Caco-2 (cell line): ENCODE measurements at regions not wholly inside any gene's neighbourhood (a gene's known extent, or its start where the extent isn't known, plus 50 kb on each side); places are given as distances from the start of the nearest gene placed in this dataset.

Source experiments
- BruUV-seq: library from RNA; stranded (reverse); fragments of 400-500 nt; replicated peaks from 2 replicates; lab custom pipeline; 2021; lab: Mats Ljungman, UMichigan
- CTCF ChIA-PET: fragments of 300-600 bp; sonication (Branson Sonifier 250); formaldehyde crosslinking; loops from one replicate; lab custom pipeline; 2022; ENCODE audit warnings: antibody characterized with exemption; lab: Charles Lee
- POLR2A ChIA-PET: fragments of 300-600 bp; sonication (Branson Sonifier 250); formaldehyde crosslinking; loops from one replicate; lab custom pipeline; 2022; ENCODE audit warnings: antibody characterized with exemption; lab: Charles Lee
- DNase-seq, 2 experiments: peaks; one replicate each; pipeline versions ENCODE4 v3.0.0 to v3.0.0-alpha.2; 2020 to 2022
- H3K27me3 ChIP-seq: replicated peaks from 2 replicates; pipeline ENCODE4 v1.6.0; 2011; ENCODE audit warnings: low read length; ENCODE audit not compliant: control insufficient read depth, insufficient read depth
- H3K36me3 ChIP-seq: 2 replicates; pipeline ENCODE4 v1.5.1; 2011; ENCODE audit warnings: low read length; ENCODE audit not compliant: control insufficient read depth, insufficient read depth
- H3K4me1 ChIP-seq: fragments of 250-450 bp; sonication (Bioruptor Pico); 2 replicates; pipeline ENCODE4 v1.5.1; 2020; ENCODE audit warnings: mild to moderate bottlenecking
- H3K4me3 ChIP-seq: 2 replicates; pipeline ENCODE4 v1.5.1; 2011; ENCODE audit warnings: low read depth, mild to moderate bottlenecking, control low read depth, low read length
- H3K9me3 ChIP-seq: fragments of 250-450 bp; sonication (Bioruptor Pico); 2 replicates; pipeline ENCODE4 v1.5.1; 2020; ENCODE audit warnings: mild to moderate bottlenecking, moderate library complexity
- H3K27ac Mint-ChIP-seq: one replicate; pipeline ENCODE4 v1.8.0; 2022; ENCODE audit warnings: mixed read lengths; ENCODE audit not compliant: unreplicated experiment
- H3K27me3 Mint-ChIP-seq: one replicate; pipeline ENCODE4 v1.8.0; 2022; ENCODE audit warnings: mixed read lengths; ENCODE audit not compliant: insufficient read depth, unreplicated experiment
- H3K36me3 Mint-ChIP-seq: one replicate; pipeline ENCODE4 v1.8.0; 2022; ENCODE audit warnings: mild to moderate bottlenecking, mixed read lengths; ENCODE audit not compliant: insufficient read depth, unreplicated experiment
- H3K4me1 Mint-ChIP-seq: one replicate; pipeline ENCODE4 v1.8.0; 2022; ENCODE audit warnings: low read depth, mixed read lengths; ENCODE audit not compliant: unreplicated experiment
- H3K4me3 Mint-ChIP-seq: one replicate; pipeline ENCODE4 v1.8.0; 2022; ENCODE audit warnings: mild to moderate bottlenecking, moderate library complexity, mixed read lengths; ENCODE audit not compliant: unreplicated experiment
- H3K9me3 Mint-ChIP-seq: one replicate; pipeline ENCODE4 v1.8.0; 2022; ENCODE audit warnings: mixed read lengths; ENCODE audit not compliant: unreplicated experiment
- CTCF ChIP-seq, 2 experiments: fragments of 200-600 bp in 1 of 2; IDR thresholded peaks; 1 replicate in 1 of 2; 2 replicates in 1 of 2; pipeline versions ENCODE4 v1.5.1 to v1.8.0; 2011 to 2022; ENCODE audit warnings: antibody characterized with exemption in 1 of 2, control low read depth in 1 of 2, inconsistent platforms in 1 of 2, low read depth in 1 of 2, low read length in 1 of 2, mild to moderate bottlenecking in 1 of 2, moderate library complexity in 1 of 2; ENCODE audit not compliant: insufficient read depth in 1 of 2, severe bottlenecking in 1 of 2, unreplicated experiment in 1 of 2
- intact Hi-C: fragments of 100-400 bp; cut with micrococcal nuclease; formaldehyde crosslinking; loops from one replicate; pipeline ENCODE4 v1.10.0; 2022; ENCODE audit not compliant: unreplicated experiment

GRCh38 chr12:9344541-9344940 is 136.3 kb upstream of the PZP start:
- intact Hi-C loops = no loop called here

GRCh38 chr12:9343731-9344130 is 135.5 kb upstream of the PZP start:
- Mint-ChIP-seq H3K27ac (no peak overlapping the region), H3K27me3 (peaks cover 4% of the 10 kb centered on the region), H3K9me3 (peaks cover under 1% of the 10 kb centered on the region), H3K4me1 (no peaks in the 10 kb centered on the region), H3K4me3 (no peak overlapping the region), H3K36me3 (no peaks in the 10 kb centered on the region)
- Histone ChIP-seq H3K36me3 (no peaks in the 10 kb centered on the region), H3K9me3 (no peaks in the 10 kb centered on the region), H3K4me3 (no peak overlapping the region), H3K27me3 (0 out of 2 replicates have a peak, but pooled peaks cover 1% of the 10 kb centered on the region), H3K4me1 (no peaks in the 10 kb centered on the region)
- TF ChIP-seq CTCF (IDR thresholded peaks at IDR 0.05; ENCODE audit: insufficient read depth in 1 of 2, low read depth in 1 of 2, low read length in 1 of 2, severe bottlenecking in 1 of 2, unreplicated experiment in 1 of 2) = no peak
- CTCF ChIA-PET = no interaction called here
- BruUV-seq = no TSS peak
- no peak for DNase-seq
- POLR2A ChIA-PET = no interaction called here
- intact Hi-C loops = no loop called here

More at GRCh38 chr12:9344541-9344940, 136.3 kb upstream of the PZP start:
- H3K27me3 ChIP-seq = 0 out of 2 replicates have a peak, but pooled peaks cover 1% of the 10 kb centered on the region
- H3K36me3 ChIP-seq = no peaks in the 10 kb centered on the region
- Mint-ChIP-seq H3K4me1 (no peaks in the 10 kb centered on the region), H3K27ac (no peak overlapping the region), H3K4me3 (no peak overlapping the region), H3K27me3 (peaks cover 4% of the 10 kb centered on the region), H3K36me3 (no peaks in the 10 kb centered on the region), H3K9me3 (no peaks in the 10 kb centered on the region)
- no peaks in the 10 kb centered on the region for H3K4me1 ChIP-seq
- no peak for TF ChIP-seq CTCF (IDR thresholded peaks at IDR 0.05; ENCODE audit: insufficient read depth in 1 of 2, low read depth in 1 of 2, low read length in 1 of 2, severe bottlenecking in 1 of 2, unreplicated experiment in 1 of 2)
- POLR2A ChIA-PET = no interaction called here
- no peaks in the 10 kb centered on the region for H3K9me3 ChIP-seq
- DNase-seq = no peak
- CTCF ChIA-PET = no interaction called here
- no peak overlapping the region for H3K4me3 ChIP-seq
- BruUV-seq = no TSS peak

- Mint-ChIP-seq H3K27ac (no peak overlapping the region), H3K27me3 (peaks cover 4% of the 10 kb centered on the region), H3K4me1 (no peaks in the 10 kb centered on the region), H3K9me3 (peaks cover 10% of the 10 kb centered on the region), H3K4me3 (no peak overlapping the region), H3K36me3 (no peaks in the 10 kb centered on the region)
- no peak for DNase-seq
- POLR2A ChIA-PET = no interaction called here
- CTCF ChIA-PET = interaction anchor here (3.8 kb wide), 1 partner anchor 12 kb away, joined by 23 read pairs; no protein-coding TSS in a partner anchor
- Histone ChIP-seq H3K4me3 (no peak overlapping the region), H3K9me3 (0 out of 2 replicates have a peak, but pooled peaks cover 6% of the 10 kb centered on the region), H3K4me1 (no peaks in the 10 kb centered on the region), H3K27me3 (0 out of 2 replicates have a peak, but pooled peaks cover 1% of the 10 kb centered on the region), H3K36me3 (no peaks in the 10 kb centered on the region)
- no TSS peak for BruUV-seq
- no peak for TF ChIP-seq CTCF (IDR thresholded peaks at IDR 0.05; ENCODE audit: insufficient read depth in 1 of 2, low read depth in 1 of 2, low read length in 1 of 2, severe bottlenecking in 1 of 2, unreplicated experiment in 1 of 2)
- intact Hi-C loops = no loop called here
Measured at GRCh38 chr12:9342614-9343353, 134.6 kb upstream of the PZP start.
